GM10248 (cell line): ENCODE measurements at regions not wholly inside any gene's neighbourhood (a gene's known extent, or its start where the extent isn't known, plus 50 kb on each side); places are given as distances from the start of the nearest gene placed in this dataset.

Experiments
- CTCF ChIA-PET: fragments of 300-600 bp; sonication (Branson Sonifier 250); formaldehyde crosslinking; extraction: SDS; loops from one replicate; lab custom pipeline; 2021; ENCODE audit warnings: antibody characterized with exemption; lab: Yijun Ruan, JAX
- POLR2A ChIA-PET: fragments of 350-650 bp; sonication (Branson Sonifier 250); formaldehyde crosslinking; extraction: SDS; loops from one replicate; lab custom pipeline; 2020; ENCODE audit warnings: antibody characterized with exemption; lab: Yijun Ruan, JAX
- DNase-seq: peaks from one replicate; pipeline ENCODE4 v3.0.0; 2012; ENCODE audit errors: extremely low spot score
- CTCF ChIP-seq: IDR thresholded peaks from 2 replicates; pipeline ENCODE4 v1.5.1; 2012; ENCODE audit warnings: mild to moderate bottlenecking, low read depth; ENCODE audit errors: extremely low read depth, missing control alignments, control extremely low read depth

- POLR2A ChIA-PET, result no interaction called here
Measured at GRCh38 chr20:24316731-24317130, 152.7 kb upstream of the SYNDIG1 start.

GRCh38 chr20:24314053-24314452 is 155.4 kb upstream of the SYNDIG1 start:
- POLR2A ChIA-PET, result no interaction called here

More at GRCh38 chr20:24316731-24317130, 152.7 kb upstream of the SYNDIG1 start:
- CTCF ChIA-PET, result interaction anchor here (1.1 kb wide), 1 partner anchor 24 kb away, joined by 3 read pairs; no protein-coding TSS in a partner anchor
- TF ChIP-seq CTCF, result no peak
- DNase-seq, result no peak

GRCh38 chr20:24309596-24309995 is 159.8 kb upstream of the SYNDIG1 start:
- DNase-seq, result no peak
- POLR2A ChIA-PET, result no interaction called here
- CTCF ChIA-PET, result interaction anchor here (1.0 kb wide), 1 partner anchor 8 kb away, joined by 3 read pairs; no protein-coding TSS in a partner anchor
- TF ChIP-seq CTCF, result no peak

More at GRCh38 chr20:24314053-24314452, 155.4 kb upstream of the SYNDIG1 start:
- CTCF ChIA-PET, result no interaction called here
- DNase-seq, result no peak
- no peak for TF ChIP-seq CTCF

GRCh38 chr20:24305371-24305770 is 164.1 kb upstream of the SYNDIG1 start:
- CTCF ChIA-PET, result interaction anchor here (1.9 kb wide), 1 partner anchor 12 kb away, joined by 5 read pairs; no protein-coding TSS in a partner anchor
- POLR2A ChIA-PET, result no interaction called here
- no peak for DNase-seq
- no peak for TF ChIP-seq CTCF

- DNase-seq, result no peak
- TF ChIP-seq CTCF, result no peak
- CTCF ChIA-PET, result no interaction called here
- POLR2A ChIA-PET, result no interaction called here
Measured at GRCh38 chr20:24304291-24304690, 165.1 kb upstream of the SYNDIG1 start.

GRCh38 chr20:24303393-24304170 is 165.8 kb upstream of the SYNDIG1 start:
- no peak for DNase-seq
- CTCF ChIA-PET, result interaction anchor here (2.1 kb wide), 1 partner anchor 11 kb away, joined by 4 read pairs; no protein-coding TSS in a partner anchor
- POLR2A ChIA-PET, result no interaction called here
- no peak for TF ChIP-seq CTCF
